Smooth muscle cell (in vitro differentiated cells): ENCODE measurements at regions not wholly inside any gene's neighbourhood (a gene's known extent, or its start where the extent isn't known, plus 50 kb on each side); places are given as distances from the start of the nearest gene placed in this dataset.

Source experiments
- DNase-seq: peaks from one replicate; lab custom pipeline; 2025; ENCODE audit not compliant: unreplicated experiment; lab: John Stamatoyannopoulos, UW
- H2AFZ ChIP-seq: fragments of 200-600 bp; sonication (generic); 2 replicates; pipeline ENCODE4 v1.6.0; 2016; ENCODE audit warnings: antibody characterized with exemption, low read depth, mild to moderate bottlenecking
- H3F3A ChIP-seq: fragments of 200-600 bp; sonication (generic); 2 replicates; pipeline ENCODE4 v1.6.0; 2017; ENCODE audit warnings: antibody characterized with exemption, low read depth
- H3K27ac ChIP-seq: fragments of 200-600 bp; sonication (generic); 2 replicates; pipeline ENCODE4 v1.5.1; 2016; ENCODE audit warnings: low read depth, mild to moderate bottlenecking
- H3K27me3 ChIP-seq: fragments of 200-600 bp; sonication (generic); 2 replicates; pipeline ENCODE4 v1.6.1; 2016; ENCODE audit warnings: low read depth, mild to moderate bottlenecking
- H3K36me3 ChIP-seq: fragments of 200-600 bp; sonication (generic); 2 replicates; pipeline ENCODE4 v1.5.1; 2016; ENCODE audit warnings: low read depth
- H3K4me1 ChIP-seq: fragments of 200-600 bp; sonication (generic); 2 replicates; pipeline ENCODE4 v1.5.1; 2016; ENCODE audit warnings: low read depth
- H3K4me2 ChIP-seq: fragments of 200-600 bp; sonication (generic); 2 replicates; pipeline ENCODE4 v1.6.0; 2016; ENCODE audit warnings: mild to moderate bottlenecking
- H3K4me3 ChIP-seq: fragments of 200-600 bp; sonication (generic); 2 replicates; pipeline ENCODE4 v1.5.1; 2016; ENCODE audit warnings: mild to moderate bottlenecking
- H3K79me2 ChIP-seq: fragments of 200-600 bp; sonication (generic); 2 replicates; pipeline ENCODE4 v1.6.0; 2016; ENCODE audit warnings: low read depth, mild to moderate bottlenecking
- H3K9ac ChIP-seq: fragments of 200-600 bp; sonication (generic); 2 replicates; pipeline ENCODE4 v1.6.0; 2016; ENCODE audit warnings: low read depth
- H3K9me3 ChIP-seq: fragments of 200-600 bp; sonication (generic); replicated peaks from 2 replicates; pipeline ENCODE4 v1.5.1; 2016; ENCODE audit warnings: low read depth
- H4K20me1 ChIP-seq: fragments of 200-600 bp; sonication (generic); 2 replicates; pipeline ENCODE4 v1.6.0; 2016; ENCODE audit warnings: low read depth
- WGBS: methylation state at CpG from one replicate; pipeline ENCODE4 v1.1.7; 2016; ENCODE audit warnings: low lambda C conversion rate; 5-methylcytosine and 5-hydroxymethylcytosine counted together
- TF ChIP-seq, protein P1 (sequence below): fragments of 200-600 bp; sonication (generic); IDR thresholded peaks from 2 replicates; pipeline ENCODE4 v1.5.1; 2017; ENCODE audit warnings: borderline replicate concordance, mild to moderate bottlenecking, antibody characterized with exemption; ENCODE audit not compliant: insufficient read depth, poor library complexity, severe bottlenecking

DNA sequence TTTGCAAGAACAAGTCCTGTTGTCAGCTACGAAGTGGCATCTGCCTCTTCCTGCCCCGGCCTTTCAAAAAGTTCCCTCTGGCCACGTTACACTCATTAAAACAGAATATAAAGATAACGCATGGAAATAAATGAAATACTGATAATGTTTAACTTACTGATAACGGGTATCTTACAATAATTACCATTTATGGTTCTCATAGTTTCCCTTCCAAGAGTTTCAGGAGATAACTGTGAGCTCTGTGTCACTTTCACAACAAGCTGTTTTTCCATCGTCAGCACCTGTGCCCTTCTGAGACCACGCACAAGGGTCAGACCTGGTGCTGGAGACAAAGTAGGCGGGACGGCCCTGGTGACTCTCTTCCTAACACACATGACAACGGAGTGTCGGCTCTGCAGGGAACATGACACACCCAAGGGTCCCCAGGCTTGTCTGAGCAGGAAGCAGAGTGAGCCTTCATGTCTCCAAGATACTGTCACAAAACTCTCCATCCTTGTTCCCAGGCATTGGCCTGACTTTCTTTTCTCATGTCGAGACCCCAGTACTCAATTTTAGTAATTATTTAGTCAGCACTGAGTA is 86.2 kb upstream of the THBS2 start:
- 79% methylated on average over 12 of the region's 12 CpGs for WGBS
- Histone ChIP-seq H3K4me3 (no peak overlapping the region), H3K4me2 (no peak overlapping the region), H3F3A (no peaks in the 10 kb centered on the region), H2AFZ (no peak overlapping the region), H3K9ac (no peak overlapping the region), H3K79me2 (no peaks in the 10 kb centered on the region), H3K27ac (no peak overlapping the region), H3K27me3 (no peaks in the 10 kb centered on the region), H3K9me3 (no peaks in the 10 kb centered on the region), H3K36me3 (no peaks in the 10 kb centered on the region), H3K4me1 (no peaks in the 10 kb centered on the region), H4K20me1 (no peaks in the 10 kb centered on the region)
- DNase-seq: no peak
- TF ChIP-seq, protein P1, sequence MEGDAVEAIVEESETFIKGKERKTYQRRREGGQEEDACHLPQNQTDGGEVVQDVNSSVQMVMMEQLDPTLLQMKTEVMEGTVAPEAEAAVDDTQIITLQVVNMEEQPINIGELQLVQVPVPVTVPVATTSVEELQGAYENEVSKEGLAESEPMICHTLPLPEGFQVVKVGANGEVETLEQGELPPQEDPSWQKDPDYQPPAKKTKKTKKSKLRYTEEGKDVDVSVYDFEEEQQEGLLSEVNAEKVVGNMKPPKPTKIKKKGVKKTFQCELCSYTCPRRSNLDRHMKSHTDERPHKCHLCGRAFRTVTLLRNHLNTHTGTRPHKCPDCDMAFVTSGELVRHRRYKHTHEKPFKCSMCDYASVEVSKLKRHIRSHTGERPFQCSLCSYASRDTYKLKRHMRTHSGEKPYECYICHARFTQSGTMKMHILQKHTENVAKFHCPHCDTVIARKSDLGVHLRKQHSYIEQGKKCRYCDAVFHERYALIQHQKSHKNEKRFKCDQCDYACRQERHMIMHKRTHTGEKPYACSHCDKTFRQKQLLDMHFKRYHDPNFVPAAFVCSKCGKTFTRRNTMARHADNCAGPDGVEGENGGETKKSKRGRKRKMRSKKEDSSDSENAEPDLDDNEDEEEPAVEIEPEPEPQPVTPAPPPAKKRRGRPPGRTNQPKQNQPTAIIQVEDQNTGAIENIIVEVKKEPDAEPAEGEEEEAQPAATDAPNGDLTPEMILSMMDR: no peak

DNA sequence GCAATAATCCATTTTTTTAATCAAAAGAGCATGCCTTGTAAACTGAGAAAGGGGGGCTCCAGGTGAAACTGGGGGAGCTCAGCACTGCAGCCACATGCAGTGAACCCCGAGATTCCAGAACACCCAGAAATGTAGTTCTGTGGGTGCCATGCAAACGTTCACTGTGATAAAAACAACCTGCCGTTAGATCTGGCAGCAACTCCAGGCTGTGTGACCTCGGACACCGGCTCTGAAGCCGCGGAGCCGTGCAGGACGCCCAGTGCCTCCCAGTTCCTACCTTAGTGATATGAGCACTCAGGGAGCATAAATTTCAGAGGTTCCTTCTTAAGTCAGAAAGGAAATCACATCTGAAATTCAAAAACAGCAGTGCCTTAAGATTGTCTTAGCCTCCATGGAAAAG is 85.4 kb upstream of the THBS2 start:
- no peak overlapping the region for H3K4me2 ChIP-seq
- no peaks in the 10 kb centered on the region for H3K27me3 ChIP-seq
- H3K4me1 ChIP-seq: no peaks in the 10 kb centered on the region
- H3K9me3 ChIP-seq: no peaks in the 10 kb centered on the region
- TF ChIP-seq, protein P1: no peak
- WGBS: 96% methylated on average over 9 of the region's 9 CpGs
- no peaks in the 10 kb centered on the region for H3F3A ChIP-seq
- H3K4me3 ChIP-seq: no peak overlapping the region
- H2AFZ ChIP-seq: no peak overlapping the region
- no peaks in the 10 kb centered on the region for H3K36me3 ChIP-seq
- no peak overlapping the region for H3K9ac ChIP-seq
- no peaks in the 10 kb centered on the region for H3K79me2 ChIP-seq
- no peak for DNase-seq
- H4K20me1 ChIP-seq: no peaks in the 10 kb centered on the region
- no peak overlapping the region for H3K27ac ChIP-seq

DNA sequence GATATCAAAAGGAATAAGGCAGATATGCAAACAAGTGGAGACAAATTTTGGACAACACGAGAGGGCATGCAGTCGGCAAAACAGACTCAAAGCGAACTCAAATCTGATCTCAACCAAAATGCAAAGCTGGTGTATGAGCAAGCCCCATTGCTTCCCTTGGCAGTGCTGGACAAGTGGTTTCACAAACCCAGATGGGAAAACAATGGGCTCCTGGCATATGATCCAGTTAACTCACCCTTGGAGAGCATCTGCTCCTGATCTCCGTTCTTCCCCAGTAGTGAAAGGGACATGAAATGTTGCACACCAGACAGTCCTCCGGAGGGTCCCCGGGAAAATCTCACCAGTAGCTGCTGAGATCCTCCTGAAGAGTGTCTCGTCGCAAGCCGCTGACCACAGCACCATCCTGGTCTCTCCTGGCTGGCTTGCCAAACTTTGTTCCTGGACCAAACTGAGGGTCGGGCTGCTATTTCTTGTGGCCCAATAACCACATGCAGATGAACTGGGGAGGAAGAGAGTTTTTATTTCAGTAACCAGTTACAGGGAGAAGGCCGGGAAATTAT is 84.3 kb upstream of the THBS2 start:
- no peaks in the 10 kb centered on the region for H3K9me3 ChIP-seq
- H3K27me3 ChIP-seq: no peaks in the 10 kb centered on the region
- no peak overlapping the region for H2AFZ ChIP-seq
- no peak overlapping the region for H3K9ac ChIP-seq
- TF ChIP-seq, protein P1: no peak
- no peaks in the 10 kb centered on the region for H3K36me3 ChIP-seq
- H3K79me2 ChIP-seq: no peaks in the 10 kb centered on the region
- H3K4me3 ChIP-seq: no peak overlapping the region
- no peaks in the 10 kb centered on the region for H4K20me1 ChIP-seq
- H3K4me2 ChIP-seq: no peak overlapping the region
- DNase-seq: no peak
- WGBS: 92% methylated on average over 11 of the region's 11 CpGs
- H3K27ac ChIP-seq: no peak overlapping the region
- no peaks in the 10 kb centered on the region for H3F3A ChIP-seq
- no peaks in the 10 kb centered on the region for H3K4me1 ChIP-seq

DNA sequence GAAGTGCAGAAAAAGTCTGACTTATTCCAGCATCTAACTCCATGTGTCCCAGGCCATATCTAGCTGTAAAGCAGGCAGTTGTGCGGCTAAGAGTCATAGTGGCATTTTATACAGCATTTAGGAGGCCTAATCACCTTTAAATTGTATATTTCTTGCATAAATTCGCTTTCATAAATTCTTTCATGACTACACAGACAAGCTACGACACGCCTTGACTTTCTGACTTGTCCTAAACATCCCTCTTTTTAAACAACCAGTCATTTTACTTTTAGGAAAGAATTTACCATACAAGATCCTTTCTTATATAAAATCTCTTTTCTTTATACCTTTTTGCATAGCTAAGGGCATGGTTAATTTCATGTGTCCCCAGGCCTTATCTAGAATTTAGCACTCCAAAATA is 81.7 kb upstream of the THBS2 start:
- no peak overlapping the region for H3K4me2 ChIP-seq
- H4K20me1 ChIP-seq: no peaks in the 10 kb centered on the region
- H3F3A ChIP-seq: no peaks in the 10 kb centered on the region
- 84% methylated on average over 4 of the region's 4 CpGs for WGBS
- DNase-seq: no peak
- H3K4me3 ChIP-seq: no peak overlapping the region
- no peak overlapping the region for H2AFZ ChIP-seq
- H3K36me3 ChIP-seq: no peaks in the 10 kb centered on the region
- H3K4me1 ChIP-seq: no peaks in the 10 kb centered on the region
- H3K27me3 ChIP-seq: no peaks in the 10 kb centered on the region
- no peak overlapping the region for H3K27ac ChIP-seq
- no peaks in the 10 kb centered on the region for H3K9me3 ChIP-seq
- TF ChIP-seq, protein P1: no peak
- H3K9ac ChIP-seq: no peak overlapping the region
- H3K79me2 ChIP-seq: no peaks in the 10 kb centered on the region
